Neural progenitor cell (in vitro differentiated cells): ENCODE measurements at regions not wholly inside any gene's neighbourhood (a gene's known extent, or its start where the extent isn't known, plus 50 kb on each side); places are given as distances from the start of the nearest gene placed in this dataset.

Experiments
- EZH2 ChIP-seq: fragments of 200-600 bp; sonication (generic); IDR thresholded peaks from 2 replicates; pipeline ENCODE4 v1.6.1; 2017; ENCODE audit warnings: antibody characterized with exemption, mild to moderate bottlenecking, moderate library complexity
- TF ChIP-seq, protein P1 (sequence below): fragments of 200-600 bp; sonication (generic); IDR thresholded peaks from 2 replicates; pipeline ENCODE4 v1.5.1; 2017; ENCODE audit warnings: antibody characterized with exemption, mild to moderate bottlenecking

DNA sequence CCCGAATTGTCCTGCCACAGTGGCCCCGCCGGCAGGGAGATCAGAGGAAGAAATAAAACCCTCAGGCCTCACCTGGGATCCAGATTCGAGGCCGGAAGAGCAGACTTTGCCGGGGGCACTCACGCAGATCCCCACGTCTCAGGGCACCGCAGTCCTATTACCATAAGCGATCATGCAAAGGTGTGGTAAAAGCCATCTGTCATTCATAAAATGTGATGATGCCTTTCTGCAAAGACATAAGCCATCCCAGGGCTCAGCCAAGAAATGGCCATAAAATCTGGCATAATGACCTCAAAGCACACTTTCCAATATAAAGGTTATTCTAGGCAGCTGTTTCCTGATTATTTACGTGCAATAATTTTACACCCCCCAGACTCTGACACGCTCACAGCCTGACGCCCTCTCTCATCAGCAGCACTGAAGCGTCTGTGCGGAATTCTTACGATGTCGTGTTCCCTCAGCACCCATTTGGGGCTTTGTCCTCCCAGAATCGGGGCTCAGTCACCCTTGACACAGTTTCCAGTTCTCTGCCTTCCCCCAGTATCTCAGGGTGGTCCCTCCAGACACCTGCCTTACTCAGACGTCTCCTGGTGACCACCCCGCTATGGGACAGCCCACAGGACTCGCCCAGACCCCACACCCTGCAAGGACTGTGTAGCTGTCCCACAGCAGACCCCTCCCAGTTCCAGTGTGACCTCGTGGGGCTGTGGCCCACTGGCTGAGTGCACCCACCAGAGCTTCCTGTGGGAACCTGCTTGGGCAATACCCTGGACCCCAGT, 74.3 kb upstream of the FAM20C start:
- no peak for TF ChIP-seq EZH2
- TF ChIP-seq, protein P1, sequence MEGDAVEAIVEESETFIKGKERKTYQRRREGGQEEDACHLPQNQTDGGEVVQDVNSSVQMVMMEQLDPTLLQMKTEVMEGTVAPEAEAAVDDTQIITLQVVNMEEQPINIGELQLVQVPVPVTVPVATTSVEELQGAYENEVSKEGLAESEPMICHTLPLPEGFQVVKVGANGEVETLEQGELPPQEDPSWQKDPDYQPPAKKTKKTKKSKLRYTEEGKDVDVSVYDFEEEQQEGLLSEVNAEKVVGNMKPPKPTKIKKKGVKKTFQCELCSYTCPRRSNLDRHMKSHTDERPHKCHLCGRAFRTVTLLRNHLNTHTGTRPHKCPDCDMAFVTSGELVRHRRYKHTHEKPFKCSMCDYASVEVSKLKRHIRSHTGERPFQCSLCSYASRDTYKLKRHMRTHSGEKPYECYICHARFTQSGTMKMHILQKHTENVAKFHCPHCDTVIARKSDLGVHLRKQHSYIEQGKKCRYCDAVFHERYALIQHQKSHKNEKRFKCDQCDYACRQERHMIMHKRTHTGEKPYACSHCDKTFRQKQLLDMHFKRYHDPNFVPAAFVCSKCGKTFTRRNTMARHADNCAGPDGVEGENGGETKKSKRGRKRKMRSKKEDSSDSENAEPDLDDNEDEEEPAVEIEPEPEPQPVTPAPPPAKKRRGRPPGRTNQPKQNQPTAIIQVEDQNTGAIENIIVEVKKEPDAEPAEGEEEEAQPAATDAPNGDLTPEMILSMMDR = no peak
